Uterus (tissue), 2 donors: ENCODE measurements at regions not wholly inside any gene's neighbourhood (a gene's known extent, or its start where the extent isn't known, plus 50 kb on each side); places are given as distances from the start of the nearest gene placed in this dataset.

Experiments
- CTCF ChIP-seq, 4 experiments: fragments of 200-600 bp in 2 of 4; fragments of 450-650 bp in 2 of 4; sonication (generic) in 2 of 4; IDR thresholded peaks; one replicate each; pipeline ENCODE4 v1.5.1; 2016 to 2019; ENCODE audit warnings: antibody characterized with exemption in 4 of 4, mild to moderate bottlenecking in 2 of 4, moderate library complexity in 1 of 4
- POLR2A ChIP-seq, 2 donors: fragments of 450-650 bp; IDR thresholded peaks; one replicate each; pipeline ENCODE4 v1.6.1; 2016; ENCODE audit warnings: antibody characterized with exemption in 2 of 2, mild to moderate bottlenecking in 1 of 2, moderate library complexity in 1 of 2

- TF ChIP-seq CTCF (IDR thresholded peaks at IDR 0.05) = no peak
- TF ChIP-seq POLR2A (IDR thresholded peaks at IDR 0.05) = no peak
Observed at GRCh38 chr9:75666856-75667554, 223.5 kb upstream of the PCSK5 start.
